Lung (tissue), 11 donors: ENCODE measurements at regions not wholly inside any gene's neighbourhood (a gene's known extent, or its start where the extent isn't known, plus 50 kb on each side); places are given as distances from the start of the nearest gene placed in this dataset.

ENCODE experiments used
- ATAC-seq: fragments of 200-7000 bp; cut with Tn5 transposase; one replicate; pipeline ENCODE4 v1.9.1; 2020; ENCODE audit warnings: moderate number of reproducible peaks; ENCODE audit not compliant: insufficient read depth, low FRiP score
- DNase-seq, 3 donors: peaks; one replicate each; pipeline ENCODE4 v3.0.0-alpha.2; 2013 to 2017
- H3K27ac ChIP-seq, 2 donors: one replicate each; pipeline ENCODE4 v1.5.1; 2013; ENCODE audit warnings: mild to moderate bottlenecking in 2 of 2, moderate library complexity in 2 of 2, control low read depth in 1 of 2, inconsistent platforms in 1 of 2, low read depth in 1 of 2, low read length in 1 of 2
- H3K27me3 ChIP-seq, 3 donors: one replicate each; pipeline ENCODE4 v1.5.1; 2013; ENCODE audit warnings: low read length in 2 of 3; ENCODE audit not compliant: control insufficient read depth in 3 of 3, insufficient read depth in 3 of 3
- H3K36me3 ChIP-seq, 4 donors: one replicate each; pipeline ENCODE4 v1.5.1; 2013; ENCODE audit warnings: low read length in 4 of 4, mild to moderate bottlenecking in 1 of 4, moderate library complexity in 1 of 4; ENCODE audit not compliant: control insufficient read depth in 4 of 4, insufficient read depth in 4 of 4
- H3K4me1 ChIP-seq, 5 donors: one replicate each; pipeline ENCODE4 v1.5.1; 2013; ENCODE audit warnings: low read length in 5 of 5, mild to moderate bottlenecking in 2 of 5, moderate library complexity in 1 of 5; ENCODE audit not compliant: control insufficient read depth in 5 of 5, insufficient read depth in 5 of 5
- H3K4me3 ChIP-seq: one replicate; pipeline ENCODE4 v1.5.1; 2013; ENCODE audit warnings: mild to moderate bottlenecking, control low read depth, moderate library complexity
- H3K9ac ChIP-seq, 2 donors: one replicate each; pipeline ENCODE4 v1.5.1; 2013; ENCODE audit warnings: low read length in 2 of 2, control low read depth in 1 of 2; ENCODE audit not compliant: insufficient read depth in 1 of 2
- H3K9me3 ChIP-seq, 4 donors: one replicate each; pipeline ENCODE4 v1.5.1; 2013; ENCODE audit warnings: low read length in 3 of 4, mild to moderate bottlenecking in 1 of 4, moderate library complexity in 1 of 4; ENCODE audit not compliant: control insufficient read depth in 4 of 4, insufficient read depth in 3 of 4
- CTCF ChIP-seq: IDR thresholded peaks from 2 replicates; pipeline ENCODE4 v1.5.1; 2012; ENCODE audit warnings: mild to moderate bottlenecking; ENCODE audit errors: control extremely low read depth, extremely low read depth
- WGBS, 2 donors: extraction: QIAGEN DNeasy Blood & Tissue Kit; methylation state at CpG; one replicate each; pipeline ENCODE4 v1.1.7; 2013; 5-methylcytosine and 5-hydroxymethylcytosine counted together
- donor health status: control.
- donor health status: control.
- donor health status: Bipolar disorder and iron deficiency.
- donor health status: healthy.
- donor health status: DM: yes; HTN: yes; CAD: no.

GRCh38 chr5:110264661-110265060 lies 461.8 kb downstream of the TMEM232 start:
- ATAC-seq (no peak), DNase-seq (no peak)
- no peak overlapping the region for H3K27ac ChIP-seq
- no peaks in the 10 kb centered on the region for H3K36me3 ChIP-seq
- no peaks in the 10 kb centered on the region for H3K4me1 ChIP-seq
- no peaks in the 10 kb centered on the region for H3K27me3 ChIP-seq
- no peaks in the 10 kb centered on the region for H3K9me3 ChIP-seq
- H3K9ac ChIP-seq = no peak overlapping the region
- 64 to 76% methylated on average over 1 of the region's 1 CpG for WGBS, 2 donors
- TF ChIP-seq CTCF = no peak
- no peak overlapping the region for H3K4me3 ChIP-seq

GRCh38 chr5:110265162-110265561 lies 461.3 kb downstream of the TMEM232 start:
- Histone ChIP-seq H3K9me3 (no peaks in the 10 kb centered on the region), H3K27me3 (no peaks in the 10 kb centered on the region), H3K36me3 (no peaks in the 10 kb centered on the region), H3K4me3 (no peak overlapping the region), H3K9ac (no peak overlapping the region), H3K4me1 (no peaks in the 10 kb centered on the region), H3K27ac (no peak overlapping the region)
- TF ChIP-seq CTCF = no peak
- no peak for ATAC-seq
- WGBS, 2 donors = 87 to 98% methylated on average over 2 of the region's 2 CpGs
- DNase-seq = no peak

GRCh38 chr5:110267714-110268113 lies 458.8 kb downstream of the TMEM232 start:
- Histone ChIP-seq H3K9me3 (no peaks in the 10 kb centered on the region), H3K9ac (no peak overlapping the region), H3K4me3 (no peak overlapping the region), H3K4me1 (no peaks in the 10 kb centered on the region), H3K27me3 (no peaks in the 10 kb centered on the region), H3K27ac (no peak overlapping the region), H3K36me3 (no peaks in the 10 kb centered on the region)
- no peak for TF ChIP-seq CTCF
- no peak for ATAC-seq
- WGBS, 2 donors = 91% methylated on average over 9 of the region's 9 CpGs
- DNase-seq = no peak

GRCh38 chr5:110268283-110268682 lies 458.2 kb downstream of the TMEM232 start:
- DNase-seq (no peak), ATAC-seq (no peak)
- H3K36me3 ChIP-seq = no peaks in the 10 kb centered on the region
- H3K9ac ChIP-seq = no peak overlapping the region
- no peaks in the 10 kb centered on the region for H3K4me1 ChIP-seq
- H3K9me3 ChIP-seq = no peaks in the 10 kb centered on the region
- H3K27ac ChIP-seq = no peak overlapping the region
- H3K27me3 ChIP-seq = no peaks in the 10 kb centered on the region
- no peak for TF ChIP-seq CTCF
- no peak overlapping the region for H3K4me3 ChIP-seq
